ENCODE measurements at regions not wholly inside any gene's neighbourhood (a gene's known extent, or its start where the extent isn't known, plus 50 kb on each side); places are given as distances from the start of the nearest gene placed in this dataset.
A peak's percentile ranks its signal among the peaks of the same experiment; 100 is the strongest.

DNA sequence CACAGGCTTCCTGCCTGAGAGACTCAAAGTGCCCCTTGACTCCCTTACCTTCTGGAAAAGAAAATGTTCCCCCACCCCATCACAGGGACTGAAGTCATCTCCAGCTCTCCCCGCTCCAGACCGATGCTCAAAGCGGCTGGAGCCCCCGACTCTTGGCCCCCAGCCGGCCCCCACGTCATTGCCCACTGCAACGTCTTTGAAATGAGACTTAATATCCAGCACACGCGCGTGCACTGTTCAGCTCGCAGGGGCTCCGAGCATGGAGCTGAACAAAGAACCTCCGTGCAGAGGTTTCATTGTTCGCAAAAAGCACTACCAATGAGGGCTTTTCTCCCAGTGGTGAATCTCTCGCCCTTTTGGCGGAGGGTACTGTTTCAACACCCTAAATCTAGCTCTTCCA lies 313.4 kb upstream of the SORL1-AS1 start (continued):
- TF ChIP-seq, protein P1, sequence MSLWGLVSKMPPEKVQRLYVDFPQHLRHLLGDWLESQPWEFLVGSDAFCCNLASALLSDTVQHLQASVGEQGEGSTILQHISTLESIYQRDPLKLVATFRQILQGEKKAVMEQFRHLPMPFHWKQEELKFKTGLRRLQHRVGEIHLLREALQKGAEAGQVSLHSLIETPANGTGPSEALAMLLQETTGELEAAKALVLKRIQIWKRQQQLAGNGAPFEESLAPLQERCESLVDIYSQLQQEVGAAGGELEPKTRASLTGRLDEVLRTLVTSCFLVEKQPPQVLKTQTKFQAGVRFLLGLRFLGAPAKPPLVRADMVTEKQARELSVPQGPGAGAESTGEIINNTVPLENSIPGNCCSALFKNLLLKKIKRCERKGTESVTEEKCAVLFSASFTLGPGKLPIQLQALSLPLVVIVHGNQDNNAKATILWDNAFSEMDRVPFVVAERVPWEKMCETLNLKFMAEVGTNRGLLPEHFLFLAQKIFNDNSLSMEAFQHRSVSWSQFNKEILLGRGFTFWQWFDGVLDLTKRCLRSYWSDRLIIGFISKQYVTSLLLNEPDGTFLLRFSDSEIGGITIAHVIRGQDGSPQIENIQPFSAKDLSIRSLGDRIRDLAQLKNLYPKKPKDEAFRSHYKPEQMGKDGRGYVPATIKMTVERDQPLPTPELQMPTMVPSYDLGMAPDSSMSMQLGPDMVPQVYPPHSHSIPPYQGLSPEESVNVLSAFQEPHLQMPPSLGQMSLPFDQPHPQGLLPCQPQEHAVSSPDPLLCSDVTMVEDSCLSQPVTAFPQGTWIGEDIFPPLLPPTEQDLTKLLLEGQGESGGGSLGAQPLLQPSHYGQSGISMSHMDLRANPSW (CRISPR knock-in tag; conservative IDR thresholded peaks at IDR 0.05; ENCODE audit: low read depth) = no peak
- TF ChIP-seq, protein P2, sequence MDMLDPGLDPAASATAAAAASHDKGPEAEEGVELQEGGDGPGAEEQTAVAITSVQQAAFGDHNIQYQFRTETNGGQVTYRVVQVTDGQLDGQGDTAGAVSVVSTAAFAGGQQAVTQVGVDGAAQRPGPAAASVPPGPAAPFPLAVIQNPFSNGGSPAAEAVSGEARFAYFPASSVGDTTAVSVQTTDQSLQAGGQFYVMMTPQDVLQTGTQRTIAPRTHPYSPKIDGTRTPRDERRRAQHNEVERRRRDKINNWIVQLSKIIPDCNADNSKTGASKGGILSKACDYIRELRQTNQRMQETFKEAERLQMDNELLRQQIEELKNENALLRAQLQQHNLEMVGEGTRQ (CRISPR knock-in tag; IDR thresholded peaks at IDR 0.05) = no peak
- TF ChIP-seq ESRRA (CRISPR knock-in tag; IDR thresholded peaks at IDR 0.05; ENCODE audit: borderline replicate concordance) (no peak), TP53 (CRISPR knock-in tag; IDR thresholded peaks at IDR 0.05) (no peak)

DNA sequence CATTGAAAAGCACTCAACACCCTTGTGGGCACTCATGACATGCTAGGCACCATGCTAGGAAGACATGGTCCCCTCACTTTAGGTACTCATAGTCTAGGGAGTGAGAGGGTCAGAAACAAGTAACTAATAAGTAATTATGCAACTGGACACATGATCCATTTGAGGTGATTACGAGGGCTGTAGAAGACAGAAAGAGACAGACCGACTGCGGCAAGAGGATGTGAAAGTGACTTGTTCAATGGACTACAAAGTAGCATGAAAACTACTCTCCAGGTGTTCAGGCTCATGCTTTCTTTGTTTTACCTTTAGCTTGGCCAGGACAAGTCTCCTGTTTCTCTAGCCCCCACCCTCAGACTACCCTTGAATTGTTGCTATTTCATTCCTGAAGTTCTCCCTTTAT lies 310.8 kb upstream of the SORL1-AS1 start:
- CTCF ChIA-PET = no interaction called here
- Mint-ChIP-seq H3K27ac (no peak overlapping the region), H3K36me3 (no peaks in the 10 kb centered on the region), H3K4me1 (peaks cover 16% of the 10 kb centered on the region), H3K9me3 (no peaks in the 10 kb centered on the region), H3K4me3 (no peak overlapping the region), H3K27me3 (ENCODE audit: low read depth) (no peaks in the 10 kb centered on the region; the same call in 1 of the 2 replicates)
- ATAC-seq (no peak), DNase-seq (ENCODE audit: low spot score) (no peak)
- POLR2A ChIA-PET = no interaction called here
- TF ChIP-seq SMAD4 (CRISPR knock-in tag; IDR thresholded peaks at IDR 0.05) (no peak), HMGA2 (CRISPR knock-in tag; IDR thresholded peaks at IDR 0.05) (no peak), TP53 (CRISPR knock-in tag; IDR thresholded peaks at IDR 0.05) (no peak)
- TF ChIP-seq, protein P3, sequence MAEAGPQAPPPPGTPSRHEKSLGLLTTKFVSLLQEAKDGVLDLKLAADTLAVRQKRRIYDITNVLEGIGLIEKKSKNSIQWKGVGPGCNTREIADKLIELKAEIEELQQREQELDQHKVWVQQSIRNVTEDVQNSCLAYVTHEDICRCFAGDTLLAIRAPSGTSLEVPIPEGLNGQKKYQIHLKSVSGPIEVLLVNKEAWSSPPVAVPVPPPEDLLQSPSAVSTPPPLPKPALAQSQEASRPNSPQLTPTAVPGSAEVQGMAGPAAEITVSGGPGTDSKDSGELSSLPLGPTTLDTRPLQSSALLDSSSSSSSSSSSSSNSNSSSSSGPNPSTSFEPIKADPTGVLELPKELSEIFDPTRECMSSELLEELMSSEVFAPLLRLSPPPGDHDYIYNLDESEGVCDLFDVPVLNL (CRISPR knock-in tag; IDR thresholded peaks at IDR 0.05; ENCODE audit: borderline replicate concordance, low read depth) = no peak

DNA sequence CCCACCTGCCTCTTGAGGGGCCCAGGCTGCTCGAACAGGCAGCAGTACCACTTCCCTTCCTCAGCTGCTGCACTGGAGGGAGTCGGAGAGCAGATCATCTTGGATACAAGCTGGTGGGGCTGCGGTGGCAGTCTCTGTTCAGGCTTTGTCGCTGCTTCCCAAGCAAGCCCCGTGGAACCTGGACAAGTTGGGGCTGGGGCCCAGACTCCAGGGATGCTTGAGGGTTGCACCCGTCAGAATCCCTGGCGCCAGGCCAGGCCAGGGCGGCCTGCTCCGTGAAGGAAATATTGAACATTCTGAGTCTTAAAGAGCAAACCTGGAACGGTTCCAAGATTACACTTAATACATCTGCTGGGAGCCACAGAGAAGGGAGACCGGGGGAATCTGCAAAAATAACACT lies 310.1 kb upstream of the SORL1-AS1 start:
- TF ChIP-seq, protein P2 (CRISPR knock-in tag; IDR thresholded peaks at IDR 0.05) = no peak
- TF ChIP-seq CREM (CRISPR knock-in tag; IDR thresholded peaks at IDR 0.05) (no peak), TCF7 (CRISPR knock-in tag; IDR thresholded peaks at IDR 0.05; ENCODE audit: low read depth) (no peak), ZNF416 (CRISPR knock-in tag; IDR thresholded peaks at IDR 0.05) (no peak)
- POLR2A ChIA-PET = no interaction called here
- Mint-ChIP-seq H3K36me3 (no peaks in the 10 kb centered on the region), H3K27me3 (ENCODE audit: low read depth) (no peaks in the 10 kb centered on the region), H3K9me3 (no peaks in the 10 kb centered on the region), H3K4me1 (peaks cover 18% of the 10 kb centered on the region), H3K27ac (no peak overlapping the region), H3K4me3 (no peak overlapping the region)
- CTCF ChIA-PET = no interaction called here
- peak; percentile 22 for DNase-seq (ENCODE audit: low spot score)
- ATAC-seq = peak; percentile 82

DNA sequence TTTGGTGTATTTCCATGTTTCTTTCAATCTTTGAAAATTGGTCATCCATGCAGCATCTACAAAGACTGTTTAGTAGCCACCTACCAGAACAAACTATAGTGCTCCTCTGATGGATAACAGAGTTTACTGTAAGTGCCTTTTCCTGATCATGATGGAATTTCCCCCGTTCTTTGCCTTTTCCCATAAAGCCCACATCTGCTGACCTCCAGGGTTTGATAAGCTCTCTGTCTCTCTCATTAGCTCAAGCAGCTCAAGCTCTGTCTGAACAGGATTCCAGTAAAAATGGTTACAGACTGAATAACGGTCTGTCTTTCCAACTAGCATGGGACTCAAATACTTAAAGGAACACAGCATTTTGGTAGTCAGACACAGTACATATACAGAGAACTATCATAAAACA lies 308.4 kb upstream of the SORL1-AS1 start:
- ChIA-PET POLR2A (no interaction called here), CTCF (interaction anchor here (1.0 kb wide), 1 partner anchor 339 kb away, joined by 5 read pairs; no protein-coding TSS in a partner anchor)
- peaks cover 28% of the 10 kb centered on the region for H3K4me1 Mint-ChIP-seq
- H3K36me3 Mint-ChIP-seq = no peaks in the 10 kb centered on the region
- no peak for ATAC-seq
- no peak overlapping the region for H3K27ac Mint-ChIP-seq
- TF ChIP-seq NFATC4 (CRISPR knock-in tag; IDR thresholded peaks at IDR 0.05) (no peak), KAT7 (CRISPR knock-in tag; IDR thresholded peaks at IDR 0.05; ENCODE audit: borderline replicate concordance) (no peak), ZBTB21 (CRISPR knock-in tag; IDR thresholded peaks at IDR 0.05; ENCODE audit: borderline replicate concordance) (no peak), TEAD1 (CRISPR knock-in tag; IDR thresholded peaks at IDR 0.05) (no peak), ZNF317 (CRISPR knock-in tag; IDR thresholded peaks at IDR 0.05; ENCODE audit: borderline replicate concordance, low read depth) (no peak), ETV6 (CRISPR knock-in tag; IDR thresholded peaks at IDR 0.05) (no peak)
- TF ChIP-seq, protein P4, sequence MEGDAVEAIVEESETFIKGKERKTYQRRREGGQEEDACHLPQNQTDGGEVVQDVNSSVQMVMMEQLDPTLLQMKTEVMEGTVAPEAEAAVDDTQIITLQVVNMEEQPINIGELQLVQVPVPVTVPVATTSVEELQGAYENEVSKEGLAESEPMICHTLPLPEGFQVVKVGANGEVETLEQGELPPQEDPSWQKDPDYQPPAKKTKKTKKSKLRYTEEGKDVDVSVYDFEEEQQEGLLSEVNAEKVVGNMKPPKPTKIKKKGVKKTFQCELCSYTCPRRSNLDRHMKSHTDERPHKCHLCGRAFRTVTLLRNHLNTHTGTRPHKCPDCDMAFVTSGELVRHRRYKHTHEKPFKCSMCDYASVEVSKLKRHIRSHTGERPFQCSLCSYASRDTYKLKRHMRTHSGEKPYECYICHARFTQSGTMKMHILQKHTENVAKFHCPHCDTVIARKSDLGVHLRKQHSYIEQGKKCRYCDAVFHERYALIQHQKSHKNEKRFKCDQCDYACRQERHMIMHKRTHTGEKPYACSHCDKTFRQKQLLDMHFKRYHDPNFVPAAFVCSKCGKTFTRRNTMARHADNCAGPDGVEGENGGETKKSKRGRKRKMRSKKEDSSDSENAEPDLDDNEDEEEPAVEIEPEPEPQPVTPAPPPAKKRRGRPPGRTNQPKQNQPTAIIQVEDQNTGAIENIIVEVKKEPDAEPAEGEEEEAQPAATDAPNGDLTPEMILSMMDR (IDR thresholded peaks at IDR 0.05) = no peak
- DNase-seq (ENCODE audit: low spot score) = no peak
- H3K4me3 Mint-ChIP-seq = no peak overlapping the region
- no peaks in the 10 kb centered on the region for H3K27me3 Mint-ChIP-seq (ENCODE audit: low read depth)
- no peaks in the 10 kb centered on the region for H3K9me3 Mint-ChIP-seq
